OCI-LY3 (cell line): ENCODE measurements at regions not wholly inside any gene's neighbourhood (a gene's known extent, or its start where the extent isn't known, plus 50 kb on each side); places are given as distances from the start of the nearest gene placed in this dataset.

Experiments used
- EZH2phosphoT487 ChIP-seq: fragments of 200-600 bp; shearing (Covaris generic); IDR thresholded peaks from 2 replicates; pipeline ENCODE4 v1.6.1; 2018; ENCODE audit warnings: antibody characterized with exemption, mixed run types, low read depth
- TF ChIP-seq, protein P1 (sequence below): fragments of 200-600, 300-600 bp; sonication (generic); IDR thresholded peaks from 2 replicates; pipeline ENCODE4 v1.5.1; 2014; ENCODE audit warnings: antibody characterized with exemption, low read length, low read depth

DNA sequence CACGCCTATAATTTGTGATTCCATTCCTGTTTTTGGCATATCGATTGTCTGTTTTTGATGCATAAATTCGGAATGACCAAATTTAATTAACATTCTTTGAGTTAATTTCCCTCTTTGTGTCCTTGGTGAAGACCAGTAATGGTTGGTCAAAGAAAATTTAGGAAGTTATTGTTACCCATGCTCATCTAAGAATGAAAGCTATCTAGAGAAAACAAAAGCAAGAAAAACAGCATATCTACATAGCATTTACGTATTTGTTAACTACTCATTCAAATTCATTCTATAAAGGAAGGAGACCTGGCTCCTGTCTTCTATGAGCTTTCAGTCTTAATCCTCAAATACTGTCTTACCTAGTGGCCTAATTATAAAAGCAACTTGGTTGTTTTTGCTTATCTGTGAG, 59.2 kb upstream of the CHST9 start:
- TF ChIP-seq, protein P1, sequence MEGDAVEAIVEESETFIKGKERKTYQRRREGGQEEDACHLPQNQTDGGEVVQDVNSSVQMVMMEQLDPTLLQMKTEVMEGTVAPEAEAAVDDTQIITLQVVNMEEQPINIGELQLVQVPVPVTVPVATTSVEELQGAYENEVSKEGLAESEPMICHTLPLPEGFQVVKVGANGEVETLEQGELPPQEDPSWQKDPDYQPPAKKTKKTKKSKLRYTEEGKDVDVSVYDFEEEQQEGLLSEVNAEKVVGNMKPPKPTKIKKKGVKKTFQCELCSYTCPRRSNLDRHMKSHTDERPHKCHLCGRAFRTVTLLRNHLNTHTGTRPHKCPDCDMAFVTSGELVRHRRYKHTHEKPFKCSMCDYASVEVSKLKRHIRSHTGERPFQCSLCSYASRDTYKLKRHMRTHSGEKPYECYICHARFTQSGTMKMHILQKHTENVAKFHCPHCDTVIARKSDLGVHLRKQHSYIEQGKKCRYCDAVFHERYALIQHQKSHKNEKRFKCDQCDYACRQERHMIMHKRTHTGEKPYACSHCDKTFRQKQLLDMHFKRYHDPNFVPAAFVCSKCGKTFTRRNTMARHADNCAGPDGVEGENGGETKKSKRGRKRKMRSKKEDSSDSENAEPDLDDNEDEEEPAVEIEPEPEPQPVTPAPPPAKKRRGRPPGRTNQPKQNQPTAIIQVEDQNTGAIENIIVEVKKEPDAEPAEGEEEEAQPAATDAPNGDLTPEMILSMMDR: no peak
- TF ChIP-seq EZH2phosphoT487: no peak
